Cardiac muscle cell (in vitro differentiated cells and primary cell): ENCODE measurements at regions not wholly inside any gene's neighbourhood (a gene's known extent, or its start where the extent isn't known, plus 50 kb on each side); places are given as distances from the start of the nearest gene placed in this dataset.
"Not testable (repeated sequence)": the region's sequence is repeated elsewhere in the genome, so short reads cannot be mapped to it uniquely, and the experiment has no call there.

Experiments used
- DNase-seq, 2 donors: peaks; one replicate each; pipeline versions ENCODE4 v3.0.0 to v3.0.0-alpha.2; 2010 to 2017; ENCODE audit warnings: low read depth in 1 of 2, low spot score in 1 of 2
- H3K27ac ChIP-seq: fragments of 200-600 bp; sonication (generic); 2 replicates; pipeline ENCODE4 v1.5.1; 2016
- H3K27me3 ChIP-seq: fragments of 200-600 bp; sonication (generic); 2 replicates; pipeline ENCODE4 v1.6.0; 2016; ENCODE audit warnings: control low read depth
- H3K36me3 ChIP-seq: fragments of 200-600 bp; sonication (generic); 2 replicates; pipeline ENCODE4 v1.5.1; 2016; ENCODE audit warnings: control low read depth
- H3K4me1 ChIP-seq: fragments of 200-600 bp; sonication (generic); 2 replicates; pipeline ENCODE4 v1.8.1; 2017; ENCODE audit warnings: low read depth, mild to moderate bottlenecking, mixed run types
- H3K4me3 ChIP-seq: fragments of 200-600 bp; sonication (generic); 2 replicates; pipeline ENCODE4 v1.5.1; 2016; ENCODE audit warnings: mild to moderate bottlenecking
- H3K9me3 ChIP-seq: fragments of 200-600 bp; sonication (generic); 2 replicates; pipeline ENCODE4 v1.5.1; 2017; ENCODE audit warnings: low read depth, mild to moderate bottlenecking, control low read depth
- TF ChIP-seq, protein P1 (sequence below): IDR thresholded peaks from 2 replicates; pipeline ENCODE4 v1.5.1; 2012; ENCODE audit warnings: low read depth, mild to moderate bottlenecking, low read length

DNA sequence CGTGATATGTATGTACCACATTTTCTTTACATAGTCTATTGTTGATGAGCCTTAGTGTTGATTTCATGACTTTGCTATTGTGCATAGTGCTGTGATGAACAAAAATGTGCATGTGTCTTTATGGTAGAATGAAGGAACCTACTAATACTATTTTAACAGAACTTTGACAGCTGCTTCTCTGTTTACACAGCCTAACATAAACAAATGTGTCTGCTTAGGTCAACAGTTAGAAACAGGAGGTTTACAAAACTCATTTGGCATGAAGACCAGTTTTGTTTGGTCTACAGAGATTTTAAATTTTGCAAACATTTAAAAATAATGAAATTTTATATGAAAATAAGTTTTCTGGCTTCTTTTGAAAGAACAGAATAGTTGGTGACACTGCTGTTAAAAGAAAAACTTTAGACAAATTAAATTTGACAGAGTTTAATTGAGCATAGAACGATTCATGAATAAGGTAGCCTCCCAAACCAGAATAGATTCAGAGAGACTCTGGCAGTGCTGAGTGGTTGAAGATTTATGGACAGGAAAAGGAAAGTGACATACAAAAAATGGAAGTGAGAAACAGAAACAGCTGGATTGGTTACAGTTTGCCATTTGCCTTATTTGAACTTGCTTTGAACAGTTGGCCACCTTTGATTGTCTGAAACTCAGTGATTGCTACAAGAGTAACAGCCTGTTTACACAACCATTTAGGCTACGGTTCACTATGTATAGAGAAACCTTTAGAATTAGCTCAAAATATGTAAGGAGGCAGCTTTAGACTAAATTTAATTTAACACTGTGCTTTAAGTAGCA, 715.8 kb upstream of the HS3ST5 start:
- TF ChIP-seq, protein P1, sequence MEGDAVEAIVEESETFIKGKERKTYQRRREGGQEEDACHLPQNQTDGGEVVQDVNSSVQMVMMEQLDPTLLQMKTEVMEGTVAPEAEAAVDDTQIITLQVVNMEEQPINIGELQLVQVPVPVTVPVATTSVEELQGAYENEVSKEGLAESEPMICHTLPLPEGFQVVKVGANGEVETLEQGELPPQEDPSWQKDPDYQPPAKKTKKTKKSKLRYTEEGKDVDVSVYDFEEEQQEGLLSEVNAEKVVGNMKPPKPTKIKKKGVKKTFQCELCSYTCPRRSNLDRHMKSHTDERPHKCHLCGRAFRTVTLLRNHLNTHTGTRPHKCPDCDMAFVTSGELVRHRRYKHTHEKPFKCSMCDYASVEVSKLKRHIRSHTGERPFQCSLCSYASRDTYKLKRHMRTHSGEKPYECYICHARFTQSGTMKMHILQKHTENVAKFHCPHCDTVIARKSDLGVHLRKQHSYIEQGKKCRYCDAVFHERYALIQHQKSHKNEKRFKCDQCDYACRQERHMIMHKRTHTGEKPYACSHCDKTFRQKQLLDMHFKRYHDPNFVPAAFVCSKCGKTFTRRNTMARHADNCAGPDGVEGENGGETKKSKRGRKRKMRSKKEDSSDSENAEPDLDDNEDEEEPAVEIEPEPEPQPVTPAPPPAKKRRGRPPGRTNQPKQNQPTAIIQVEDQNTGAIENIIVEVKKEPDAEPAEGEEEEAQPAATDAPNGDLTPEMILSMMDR, result no peak

DNA sequence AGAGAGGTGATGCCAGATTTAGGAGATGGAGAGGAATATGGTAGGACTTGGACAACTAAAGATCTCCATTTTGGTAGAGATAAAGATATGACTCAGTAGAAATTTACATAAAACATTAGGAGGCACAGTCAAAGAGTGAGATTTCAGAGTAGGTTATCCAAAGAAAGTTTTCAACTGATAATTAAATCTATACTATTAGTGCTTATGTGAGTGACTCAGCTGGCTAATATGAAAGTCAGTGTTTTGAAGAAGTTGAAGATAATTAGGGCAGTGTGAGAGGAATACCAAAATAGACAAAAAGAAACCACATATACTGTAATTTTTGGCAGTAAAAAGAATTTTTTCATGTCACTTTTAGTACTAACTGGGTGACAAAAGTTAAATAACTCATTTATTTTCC, 712.8 kb upstream of the HS3ST5 start:
- Histone ChIP-seq H3K9me3 (no peaks in the 10 kb centered on the region), H3K27ac (no peak overlapping the region), H3K4me3 (no peak overlapping the region), H3K36me3 (no peaks in the 10 kb centered on the region), H3K27me3 (no peaks in the 10 kb centered on the region), H3K4me1 (no peaks in the 10 kb centered on the region)
- DNase-seq, result no peak
- TF ChIP-seq, protein P1, result no peak

More for the DNA sequence above, 715.8 kb upstream of the HS3ST5 start:
- DNase-seq, result no peak
- H3K4me3 ChIP-seq, result no peak overlapping the region
- no peaks in the 10 kb centered on the region for H3K9me3 ChIP-seq
- H3K27me3 ChIP-seq, result no peaks in the 10 kb centered on the region
- no peak overlapping the region for H3K27ac ChIP-seq
- no peaks in the 10 kb centered on the region for H3K4me1 ChIP-seq
- no peaks in the 10 kb centered on the region for H3K36me3 ChIP-seq

DNA sequence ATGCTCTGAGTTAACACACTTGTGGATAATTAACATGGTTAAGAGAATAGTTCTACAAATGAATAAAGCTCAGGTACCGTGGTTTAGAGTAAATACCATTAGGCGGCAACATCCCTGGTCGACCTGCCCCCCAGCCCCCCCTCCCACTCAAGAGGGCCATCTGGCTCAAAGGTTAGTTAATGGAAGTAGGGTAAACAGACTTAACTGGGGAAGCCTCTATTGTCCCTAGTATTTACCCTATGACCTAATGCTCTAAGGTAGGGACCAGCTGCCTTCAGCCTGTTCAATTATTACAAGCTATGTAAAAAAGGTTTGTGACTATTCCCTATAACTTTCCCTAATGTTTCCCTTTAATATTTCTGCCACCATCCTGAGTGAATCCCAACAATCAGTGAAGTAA, 711.4 kb upstream of the HS3ST5 start:
- not testable (repeated sequence) for DNase-seq

DNA sequence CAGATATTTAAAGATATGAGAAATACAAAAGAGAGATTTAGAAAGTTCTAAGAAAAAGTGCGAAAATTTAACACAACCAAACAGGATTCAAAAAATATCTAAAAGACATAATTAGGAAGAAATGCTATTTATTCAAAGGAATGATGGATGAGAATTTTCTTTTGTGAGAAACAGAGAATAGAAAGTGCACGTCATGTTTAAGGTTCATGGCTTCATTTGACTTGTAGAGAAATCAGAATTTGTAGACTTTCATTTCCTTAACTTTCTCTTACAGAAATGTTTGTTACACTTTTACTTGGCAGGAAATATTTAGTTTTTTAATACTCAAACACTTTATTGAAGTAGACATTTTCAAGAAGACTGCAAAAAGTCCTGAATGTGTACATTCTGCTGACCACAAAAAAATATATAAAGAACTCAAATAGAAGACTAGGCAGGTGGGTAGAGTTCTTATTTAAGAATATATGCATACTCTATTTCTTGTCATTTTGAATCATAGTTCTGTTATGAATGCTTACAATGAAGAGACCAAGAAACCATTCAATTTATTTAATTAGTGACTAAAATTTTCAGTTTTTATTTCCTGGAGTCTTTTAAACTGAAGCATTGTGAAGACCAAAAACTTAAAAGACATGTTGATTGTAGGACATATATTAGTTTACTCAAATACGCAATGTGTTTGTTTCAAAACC, 710.5 kb upstream of the HS3ST5 start:
- TF ChIP-seq, protein P1, result no peak
- Histone ChIP-seq H3K4me3 (no peak overlapping the region), H3K36me3 (no peaks in the 10 kb centered on the region), H3K4me1 (no peaks in the 10 kb centered on the region), H3K9me3 (no peaks in the 10 kb centered on the region), H3K27ac (no peak overlapping the region), H3K27me3 (no peaks in the 10 kb centered on the region)
- no peak for DNase-seq

More for the DNA sequence above, 711.4 kb upstream of the HS3ST5 start:
- not testable (repeated sequence) for H3K27me3 ChIP-seq, H3K9me3 ChIP-seq, H3K4me3 ChIP-seq, H3K27ac ChIP-seq, H3K36me3 ChIP-seq, H3K4me1 ChIP-seq

DNA sequence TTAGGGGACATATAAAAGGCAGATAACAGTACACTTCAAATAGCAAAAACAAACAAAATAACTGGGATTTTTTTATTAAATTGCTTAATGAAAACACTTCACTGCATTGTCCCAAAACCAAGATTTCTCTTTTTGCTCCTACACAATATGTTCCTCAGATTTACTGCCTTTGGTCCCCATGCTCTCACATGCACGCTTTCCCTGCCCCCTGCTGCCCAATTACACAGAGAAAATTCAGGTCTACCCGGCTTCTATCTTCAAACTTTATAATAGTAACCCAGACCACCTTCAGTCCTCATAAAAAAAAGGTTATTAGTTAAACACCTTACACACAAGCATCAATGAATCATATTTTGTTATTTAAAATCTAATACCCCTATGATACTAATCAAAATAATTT, 673.8 kb upstream of the HS3ST5 start:
- no peak for DNase-seq

DNA sequence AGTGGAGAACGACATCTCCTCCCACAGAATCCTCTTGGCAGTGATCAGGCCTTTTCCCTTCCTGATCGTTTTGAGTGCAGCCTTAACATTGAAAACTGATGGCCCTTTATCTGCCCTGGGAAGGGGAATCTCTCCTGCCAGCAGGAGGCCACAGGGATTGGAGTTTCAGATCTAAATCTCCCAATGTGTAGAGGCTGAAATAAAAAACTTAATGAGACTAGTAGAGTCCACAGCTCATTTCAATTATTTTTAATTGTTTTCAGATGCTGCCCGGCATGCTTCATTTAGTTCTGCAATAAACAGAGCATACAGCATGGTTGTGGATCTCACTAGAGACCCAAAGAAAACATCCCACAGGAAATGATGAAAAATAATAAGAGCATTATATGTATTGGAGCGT, 662.2 kb upstream of the HS3ST5 start:
- Histone ChIP-seq H3K36me3 (no peaks in the 10 kb centered on the region), H3K27ac (no peak overlapping the region), H3K27me3 (no peaks in the 10 kb centered on the region), H3K4me1 (no peaks in the 10 kb centered on the region), H3K9me3 (no peaks in the 10 kb centered on the region), H3K4me3 (no peak overlapping the region)
- no peak for DNase-seq
- TF ChIP-seq, protein P1, result no peak

More for the DNA sequence above, 673.8 kb upstream of the HS3ST5 start:
- Histone ChIP-seq H3K27me3 (no peaks in the 10 kb centered on the region), H3K4me1 (no peaks in the 10 kb centered on the region), H3K27ac (no peak overlapping the region), H3K4me3 (no peak overlapping the region), H3K36me3 (no peaks in the 10 kb centered on the region), H3K9me3 (no peaks in the 10 kb centered on the region)
- TF ChIP-seq, protein P1, result no peak
